Thoracic aorta (tissue), 2 donors: ENCODE measurements at regions not wholly inside any gene's neighbourhood (a gene's known extent, or its start where the extent isn't known, plus 50 kb on each side); places are given as distances from the start of the nearest gene placed in this dataset.

Experiments
- ATAC-seq: fragments of 150-250 bp; one replicate; pipeline ENCODE4 v1.8.0; 2017; ENCODE audit warnings: low read depth; ENCODE audit not compliant: insufficient number of reproducible peaks, low FRiP score
- DNase-seq: peaks from one replicate; pipeline ENCODE4 v3.0.0-alpha.2; 2020; ENCODE audit warnings: low spot score
- H3K27ac ChIP-seq, 2 donors: fragments of 200-600 bp; sonication (generic); 1 replicate in 1 of 2; 2 replicates in 1 of 2; pipeline ENCODE4 v1.5.1; 2016; ENCODE audit warnings: mild to moderate bottlenecking in 2 of 2, moderate library complexity in 2 of 2
- H3K27me3 ChIP-seq: fragments of 200-600 bp; sonication (generic); replicated peaks from 2 replicates; pipeline ENCODE4 v1.6.0; 2016; ENCODE audit warnings: mild to moderate bottlenecking; ENCODE audit not compliant: insufficient read depth
- H3K36me3 ChIP-seq: fragments of 200-600 bp; sonication (generic); one replicate; pipeline ENCODE4 v1.5.1; 2016
- H3K4me1 ChIP-seq, 2 donors: fragments of 200-600 bp; sonication (generic); 1 replicate in 1 of 2; 2 replicates in 1 of 2; pipeline versions ENCODE4 v1.5.1 to v1.6.0; 2016; ENCODE audit warnings: low read depth in 2 of 2, mild to moderate bottlenecking in 1 of 2; ENCODE audit not compliant: control insufficient read depth in 1 of 2
- H3K4me3 ChIP-seq: fragments of 200-600 bp; sonication (generic); 2 replicates; pipeline ENCODE4 v1.5.1; 2016; ENCODE audit warnings: mild to moderate bottlenecking
- H3K9me3 ChIP-seq: fragments of 200-600 bp; sonication (generic); 2 replicates; pipeline ENCODE4 v1.5.1; 2016
- CTCF ChIP-seq: fragments of 200-600 bp; sonication (generic); IDR thresholded peaks from one replicate; pipeline ENCODE4 v1.5.1; 2019; ENCODE audit warnings: antibody characterized with exemption

GRCh38 chr13:79097201-79097600 lies 308.9 kb downstream of the RBM26 start:
- H3K27ac ChIP-seq: no peak overlapping the region
- ATAC-seq: no peak
- no peak for DNase-seq
- no peaks in the 10 kb centered on the region for H3K27me3 ChIP-seq
- H3K36me3 ChIP-seq: no peaks in the 10 kb centered on the region
- no peak overlapping the region for H3K4me3 ChIP-seq
- H3K4me1 ChIP-seq: no peaks in the 10 kb centered on the region
- no peaks in the 10 kb centered on the region for H3K9me3 ChIP-seq
- TF ChIP-seq CTCF: no peak

GRCh38 chr13:79096099-79096498 lies 310.0 kb downstream of the RBM26 start:
- no peak for ATAC-seq
- no peak for DNase-seq
- H3K27me3 ChIP-seq: no peaks in the 10 kb centered on the region
- H3K9me3 ChIP-seq: no peaks in the 10 kb centered on the region
- H3K36me3 ChIP-seq: no peaks in the 10 kb centered on the region
- H3K4me1 ChIP-seq: no peaks in the 10 kb centered on the region
- no peak overlapping the region for H3K4me3 ChIP-seq
- no peak for TF ChIP-seq CTCF
- no peak overlapping the region for H3K27ac ChIP-seq

GRCh38 chr13:79090552-79091124 lies 315.4 kb downstream of the RBM26 start:
- no peak overlapping the region for H3K4me3 ChIP-seq
- ATAC-seq (no peak), DNase-seq (no peak)
- no peaks in the 10 kb centered on the region for H3K36me3 ChIP-seq
- H3K27ac ChIP-seq: no peak overlapping the region
- no peaks in the 10 kb centered on the region for H3K4me1 ChIP-seq
- TF ChIP-seq CTCF: no peak
- no peaks in the 10 kb centered on the region for H3K9me3 ChIP-seq
- H3K27me3 ChIP-seq: no peaks in the 10 kb centered on the region

GRCh38 chr13:79084802-79085424 lies 321.1 kb downstream of the RBM26 start:
- Histone ChIP-seq H3K4me3 (no peak overlapping the region), H3K4me1 (no peaks in the 10 kb centered on the region), H3K9me3 (no peaks in the 10 kb centered on the region), H3K27me3 (no peaks in the 10 kb centered on the region), H3K36me3 (no peaks in the 10 kb centered on the region), H3K27ac (no peak overlapping the region)
- no peak for TF ChIP-seq CTCF
- ATAC-seq: no peak
- DNase-seq: no peak

GRCh38 chr13:79081942-79082341 lies 324.1 kb downstream of the RBM26 start:
- no peaks in the 10 kb centered on the region for H3K36me3 ChIP-seq
- H3K4me1 ChIP-seq: no peaks in the 10 kb centered on the region
- DNase-seq (no peak), ATAC-seq (no peak)
- no peak overlapping the region for H3K4me3 ChIP-seq
- H3K9me3 ChIP-seq: no peaks in the 10 kb centered on the region
- H3K27me3 ChIP-seq: no peaks in the 10 kb centered on the region
- no peak overlapping the region for H3K27ac ChIP-seq
- TF ChIP-seq CTCF: no peak
